A549 (cell line): ENCODE measurements at regions not wholly inside any gene's neighbourhood (a gene's known extent, or its start where the extent isn't known, plus 50 kb on each side); places are given as distances from the start of the nearest gene placed in this dataset.

Experiments used
- POLR2AphosphoS2 ChIP-seq: conservative IDR thresholded peaks from 2 replicates; pipeline ENCODE4 v1.6.1; 2012; ENCODE audit warnings: low read length, improper control_type of control experiment, inconsistent platforms
- TF ChIP-seq, protein P1 (sequence below): fragments of 200-600 bp; sonication (generic); IDR thresholded peaks from 2 replicates; pipeline ENCODE4 v1.6.1; 2016; ENCODE audit warnings: antibody characterized with exemption, mild to moderate bottlenecking, moderate library complexity
- TF ChIP-seq, protein P2 (sequence below): fragments of >200 bp; sonication (Bioruptor Twin); formaldehyde crosslinking; IDR thresholded peaks from 3 replicates; pipeline ENCODE4 v1.5.1; 2016

DNA sequence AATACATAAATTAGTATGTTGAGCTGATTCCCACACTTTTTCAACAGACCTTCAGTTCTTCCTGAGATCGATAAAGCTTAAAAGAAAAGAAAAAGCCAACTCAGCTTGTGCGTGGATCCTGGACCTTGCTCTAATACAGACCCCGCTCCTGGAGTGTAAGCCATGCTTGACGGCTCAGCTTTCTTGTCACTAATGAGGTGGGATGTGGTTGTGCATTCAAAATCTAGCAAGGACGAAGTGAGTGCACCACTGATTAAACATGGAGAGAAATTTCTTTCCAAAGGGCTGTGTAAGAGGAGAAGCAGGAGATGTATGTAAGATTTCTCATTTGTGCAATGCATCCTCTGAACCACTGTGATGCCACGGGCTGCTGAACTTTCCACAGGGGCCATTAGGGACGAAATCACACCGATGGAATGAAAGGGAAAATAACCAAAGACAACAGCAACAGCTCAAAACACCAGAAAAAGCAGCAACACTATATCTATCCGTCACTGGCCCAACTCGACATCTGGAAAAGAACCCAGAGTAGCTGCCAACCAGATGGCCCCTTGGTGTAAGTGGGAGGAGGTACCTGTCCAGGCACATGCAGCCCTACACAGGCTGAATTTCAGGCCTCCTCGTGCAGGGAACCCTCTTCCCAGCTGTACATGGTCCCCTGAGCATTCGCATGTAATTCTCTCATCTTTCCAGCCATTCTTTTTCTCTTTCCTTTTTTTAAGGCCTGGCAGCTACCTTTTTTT lies 178.9 kb downstream of the SREK1 start:
- no peak for TF ChIP-seq POLR2AphosphoS2
- TF ChIP-seq, protein P1, sequence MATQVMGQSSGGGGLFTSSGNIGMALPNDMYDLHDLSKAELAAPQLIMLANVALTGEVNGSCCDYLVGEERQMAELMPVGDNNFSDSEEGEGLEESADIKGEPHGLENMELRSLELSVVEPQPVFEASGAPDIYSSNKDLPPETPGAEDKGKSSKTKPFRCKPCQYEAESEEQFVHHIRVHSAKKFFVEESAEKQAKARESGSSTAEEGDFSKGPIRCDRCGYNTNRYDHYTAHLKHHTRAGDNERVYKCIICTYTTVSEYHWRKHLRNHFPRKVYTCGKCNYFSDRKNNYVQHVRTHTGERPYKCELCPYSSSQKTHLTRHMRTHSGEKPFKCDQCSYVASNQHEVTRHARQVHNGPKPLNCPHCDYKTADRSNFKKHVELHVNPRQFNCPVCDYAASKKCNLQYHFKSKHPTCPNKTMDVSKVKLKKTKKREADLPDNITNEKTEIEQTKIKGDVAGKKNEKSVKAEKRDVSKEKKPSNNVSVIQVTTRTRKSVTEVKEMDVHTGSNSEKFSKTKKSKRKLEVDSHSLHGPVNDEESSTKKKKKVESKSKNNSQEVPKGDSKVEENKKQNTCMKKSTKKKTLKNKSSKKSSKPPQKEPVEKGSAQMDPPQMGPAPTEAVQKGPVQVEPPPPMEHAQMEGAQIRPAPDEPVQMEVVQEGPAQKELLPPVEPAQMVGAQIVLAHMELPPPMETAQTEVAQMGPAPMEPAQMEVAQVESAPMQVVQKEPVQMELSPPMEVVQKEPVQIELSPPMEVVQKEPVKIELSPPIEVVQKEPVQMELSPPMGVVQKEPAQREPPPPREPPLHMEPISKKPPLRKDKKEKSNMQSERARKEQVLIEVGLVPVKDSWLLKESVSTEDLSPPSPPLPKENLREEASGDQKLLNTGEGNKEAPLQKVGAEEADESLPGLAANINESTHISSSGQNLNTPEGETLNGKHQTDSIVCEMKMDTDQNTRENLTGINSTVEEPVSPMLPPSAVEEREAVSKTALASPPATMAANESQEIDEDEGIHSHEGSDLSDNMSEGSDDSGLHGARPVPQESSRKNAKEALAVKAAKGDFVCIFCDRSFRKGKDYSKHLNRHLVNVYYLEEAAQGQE: no peak
- TF ChIP-seq, protein P2, sequence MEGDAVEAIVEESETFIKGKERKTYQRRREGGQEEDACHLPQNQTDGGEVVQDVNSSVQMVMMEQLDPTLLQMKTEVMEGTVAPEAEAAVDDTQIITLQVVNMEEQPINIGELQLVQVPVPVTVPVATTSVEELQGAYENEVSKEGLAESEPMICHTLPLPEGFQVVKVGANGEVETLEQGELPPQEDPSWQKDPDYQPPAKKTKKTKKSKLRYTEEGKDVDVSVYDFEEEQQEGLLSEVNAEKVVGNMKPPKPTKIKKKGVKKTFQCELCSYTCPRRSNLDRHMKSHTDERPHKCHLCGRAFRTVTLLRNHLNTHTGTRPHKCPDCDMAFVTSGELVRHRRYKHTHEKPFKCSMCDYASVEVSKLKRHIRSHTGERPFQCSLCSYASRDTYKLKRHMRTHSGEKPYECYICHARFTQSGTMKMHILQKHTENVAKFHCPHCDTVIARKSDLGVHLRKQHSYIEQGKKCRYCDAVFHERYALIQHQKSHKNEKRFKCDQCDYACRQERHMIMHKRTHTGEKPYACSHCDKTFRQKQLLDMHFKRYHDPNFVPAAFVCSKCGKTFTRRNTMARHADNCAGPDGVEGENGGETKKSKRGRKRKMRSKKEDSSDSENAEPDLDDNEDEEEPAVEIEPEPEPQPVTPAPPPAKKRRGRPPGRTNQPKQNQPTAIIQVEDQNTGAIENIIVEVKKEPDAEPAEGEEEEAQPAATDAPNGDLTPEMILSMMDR: no peak
